ENCODE measurements at regions not wholly inside any gene's neighbourhood (a gene's known extent, or its start where the extent isn't known, plus 50 kb on each side); places are given as distances from the start of the nearest gene placed in this dataset.

DNA sequence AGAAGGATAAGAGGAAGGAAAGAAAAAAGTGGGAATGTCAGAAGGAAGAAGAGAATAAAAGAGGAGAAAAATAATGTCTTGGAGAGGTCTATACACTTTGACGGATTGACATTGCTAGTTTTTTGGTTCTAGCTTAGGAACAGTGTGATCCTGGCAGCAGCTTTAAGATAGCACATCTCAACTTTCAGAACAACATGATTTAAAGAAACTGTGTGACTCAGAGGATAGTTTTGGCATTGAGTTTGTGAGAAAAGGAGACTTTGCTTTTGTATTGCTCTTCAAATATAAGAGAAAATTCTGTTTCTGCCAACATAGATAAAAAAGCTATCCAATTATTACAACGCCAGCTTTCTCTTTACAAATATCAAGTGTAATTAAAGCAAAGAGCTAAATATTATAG lies 260.7 kb upstream of the ARRDC3 start:
- no peak for TF ChIP-seq CTCF (IDR thresholded peaks at IDR 0.05; ENCODE audit: unreplicated experiment)
- H3K4me3 Mint-ChIP-seq (ENCODE audit: low read depth), result no peak overlapping the region
- H3K27ac Mint-ChIP-seq, result no peak overlapping the region
- no peaks in the 10 kb centered on the region for H3K36me3 Mint-ChIP-seq (ENCODE audit: insufficient read depth)
- H3K4me1 Mint-ChIP-seq (ENCODE audit: low read depth), result no peaks in the 10 kb centered on the region
- H3K9me3 Mint-ChIP-seq (ENCODE audit: low read depth), result no peaks in the 10 kb centered on the region
- DNase-seq (ENCODE audit: low spot score, unreplicated experiment), result no peak
- H3K27me3 Mint-ChIP-seq, result no peaks in the 10 kb centered on the region

DNA sequence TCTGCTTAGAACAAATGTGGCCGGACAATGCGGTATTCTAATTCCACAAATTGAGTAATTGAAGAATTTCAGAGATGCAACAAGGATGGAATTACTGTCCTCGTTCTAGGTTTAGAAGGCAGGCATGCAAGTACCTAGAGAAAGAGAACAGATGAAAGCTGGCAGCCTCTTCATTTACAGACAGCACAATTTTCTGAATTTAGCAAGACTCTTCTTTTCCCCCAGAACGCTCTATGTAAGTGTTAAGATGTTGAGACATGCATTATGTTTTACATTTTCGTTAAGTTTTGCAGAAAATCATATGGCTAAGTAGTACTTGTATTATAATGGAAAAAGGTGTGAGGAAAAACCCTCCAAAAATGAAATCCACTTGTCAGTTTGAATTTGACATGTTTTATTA lies 259.5 kb upstream of the ARRDC3 start:
- H3K27me3 Mint-ChIP-seq, result no peaks in the 10 kb centered on the region
- TF ChIP-seq CTCF (IDR thresholded peaks at IDR 0.05; ENCODE audit: unreplicated experiment), result no peak
- H3K4me1 Mint-ChIP-seq (ENCODE audit: low read depth), result no peaks in the 10 kb centered on the region
- H3K27ac Mint-ChIP-seq, result no peak overlapping the region
- H3K4me3 Mint-ChIP-seq (ENCODE audit: low read depth), result no peak overlapping the region
- H3K36me3 Mint-ChIP-seq (ENCODE audit: insufficient read depth), result no peaks in the 10 kb centered on the region
- no peaks in the 10 kb centered on the region for H3K9me3 Mint-ChIP-seq (ENCODE audit: low read depth)
- no peak for DNase-seq (ENCODE audit: low spot score, unreplicated experiment)

DNA sequence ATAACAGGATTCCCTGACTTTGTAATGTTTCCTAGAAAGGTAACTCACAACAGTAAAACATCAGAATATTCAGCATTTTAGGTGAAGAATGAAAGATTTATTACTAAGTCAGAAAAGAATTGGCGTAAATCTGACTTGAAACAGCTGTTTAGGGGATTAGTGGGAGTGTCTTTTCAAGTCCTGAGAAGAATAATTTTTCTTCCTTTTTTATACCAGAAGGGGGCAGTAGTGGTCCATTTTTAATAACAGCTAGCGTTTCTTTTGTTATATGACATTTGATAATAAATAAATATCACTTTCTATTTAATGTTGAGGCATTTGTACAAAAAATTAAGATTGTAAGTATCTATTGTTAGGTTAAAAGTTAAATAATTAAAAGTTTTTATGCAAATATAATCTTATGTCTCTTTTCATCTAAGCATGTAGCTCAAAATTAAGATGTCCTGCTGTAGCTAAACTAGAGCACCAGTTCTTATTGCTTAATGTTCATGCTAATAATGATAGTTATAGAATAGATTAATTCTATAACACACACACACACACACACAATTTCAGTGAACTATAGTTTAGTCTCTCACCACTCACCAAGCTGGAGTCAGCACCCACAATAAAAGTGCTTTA lies 258.7 kb upstream of the ARRDC3 start:
- H3K4me3 Mint-ChIP-seq (ENCODE audit: low read depth), result no peak overlapping the region
- DNase-seq (ENCODE audit: low spot score, unreplicated experiment), result no peak
- H3K9me3 Mint-ChIP-seq (ENCODE audit: low read depth), result no peaks in the 10 kb centered on the region
- H3K27me3 Mint-ChIP-seq, result no peaks in the 10 kb centered on the region
- H3K36me3 Mint-ChIP-seq (ENCODE audit: insufficient read depth), result no peaks in the 10 kb centered on the region
- peak; percentile 83 for TF ChIP-seq CTCF (IDR thresholded peaks at IDR 0.05; ENCODE audit: unreplicated experiment)
- H3K4me1 Mint-ChIP-seq (ENCODE audit: low read depth), result no peaks in the 10 kb centered on the region
- H3K27ac Mint-ChIP-seq, result no peak overlapping the region

DNA sequence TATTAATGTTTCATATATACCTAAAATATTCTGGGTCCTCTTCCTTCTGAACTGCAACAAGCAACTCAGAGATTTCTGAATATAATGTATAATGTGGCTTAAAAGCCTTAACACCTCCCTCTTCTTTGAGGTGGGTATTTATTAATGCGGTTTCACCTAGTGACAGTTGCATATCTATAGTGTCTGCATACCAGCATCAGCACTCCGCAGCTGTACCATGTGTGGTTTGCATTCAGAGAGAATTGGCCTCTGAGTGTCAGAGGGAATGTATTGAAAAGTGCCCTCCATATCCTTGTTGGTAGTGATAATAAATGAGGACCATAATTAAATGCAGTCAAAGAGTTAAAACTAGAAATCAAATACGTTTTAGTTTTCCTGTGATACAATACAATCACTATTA lies 256.6 kb upstream of the ARRDC3 start:
- Mint-ChIP-seq H3K27me3 (no peaks in the 10 kb centered on the region), H3K4me3 (ENCODE audit: low read depth) (no peak overlapping the region), H3K9me3 (ENCODE audit: low read depth) (no peaks in the 10 kb centered on the region), H3K4me1 (ENCODE audit: low read depth) (no peaks in the 10 kb centered on the region), H3K36me3 (ENCODE audit: insufficient read depth) (no peaks in the 10 kb centered on the region), H3K27ac (no peak overlapping the region)
- no peak for TF ChIP-seq CTCF (IDR thresholded peaks at IDR 0.05; ENCODE audit: unreplicated experiment)
- DNase-seq (ENCODE audit: low spot score, unreplicated experiment), result no peak

DNA sequence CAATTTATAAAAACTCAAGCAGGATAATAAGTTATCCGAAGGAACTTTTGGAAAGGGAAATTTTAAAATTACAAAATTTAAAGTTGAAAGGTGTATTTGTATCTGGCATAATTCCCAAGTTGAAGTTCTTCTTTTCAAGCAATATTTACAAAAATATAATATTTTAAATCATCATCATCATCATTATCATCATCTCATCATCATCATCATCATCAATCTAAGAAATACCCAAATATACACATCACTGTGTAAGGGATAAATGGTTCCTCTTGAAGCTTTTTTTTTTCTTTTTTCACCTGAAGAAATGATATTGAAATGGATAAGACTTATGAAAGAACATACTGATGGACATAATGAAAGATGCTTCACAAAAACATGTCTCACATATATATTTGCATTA lies 254.9 kb upstream of the ARRDC3 start:
- Mint-ChIP-seq H3K4me1 (ENCODE audit: low read depth) (no peaks in the 10 kb centered on the region), H3K27me3 (no peaks in the 10 kb centered on the region), H3K27ac (no peak overlapping the region), H3K36me3 (ENCODE audit: insufficient read depth) (no peaks in the 10 kb centered on the region), H3K9me3 (ENCODE audit: low read depth) (no peaks in the 10 kb centered on the region), H3K4me3 (ENCODE audit: low read depth) (no peak overlapping the region)
- no peak for DNase-seq (ENCODE audit: low spot score, unreplicated experiment)
- TF ChIP-seq CTCF (IDR thresholded peaks at IDR 0.05; ENCODE audit: unreplicated experiment), result no peak
